K562 (cell line): ENCODE measurements at regions not wholly inside any gene's neighbourhood (a gene's known extent, or its start where the extent isn't known, plus 50 kb on each side); places are given as distances from the start of the nearest gene placed in this dataset.

Experiments
- CTCF ChIP-seq, 3 experiments: IDR thresholded peaks in 2 of 3; conservative IDR thresholded peaks in 1 of 3; 2 replicates each; pipeline ENCODE4 v1.5.1; 2011 to 2012; ENCODE audit warnings: low read length in 3 of 3, mild to moderate bottlenecking in 3 of 3, control low read depth in 2 of 3, improper control_type of control experiment in 1 of 3, inconsistent platforms in 1 of 3, low read depth in 1 of 3, mixed read lengths in 1 of 3, moderate library complexity in 1 of 3; ENCODE audit not compliant: insufficient read depth in 2 of 3
- DIDO1 ChIP-seq: fragments of 450-650 bp; IDR thresholded peaks from 2 replicates; pipeline ENCODE4 v1.6.1; 2016; ENCODE audit warnings: low read depth, missing biosample characterization, missing genetic modification characterization
- ID3 ChIP-seq, 2 experiments: fragments of 250-450 bp in 1 of 2; fragments of 450-650 bp in 1 of 2; sonication (Bioruptor Pico) in 1 of 2; IDR thresholded peaks; 2 replicates each; pipeline versions ENCODE4 v1.6.1 to v1.8.0; 2016 to 2021; ENCODE audit warnings: mild to moderate bottlenecking in 2 of 2, moderate library complexity in 2 of 2, missing compliant biosample characterization in 1 of 2, missing genetic modification characterization in 1 of 2
- PRDM10 ChIP-seq: fragments of 450-650 bp; IDR thresholded peaks from 2 replicates; pipeline ENCODE4 v1.6.1; 2018; ENCODE audit not compliant: partially characterized antibody

DNA sequence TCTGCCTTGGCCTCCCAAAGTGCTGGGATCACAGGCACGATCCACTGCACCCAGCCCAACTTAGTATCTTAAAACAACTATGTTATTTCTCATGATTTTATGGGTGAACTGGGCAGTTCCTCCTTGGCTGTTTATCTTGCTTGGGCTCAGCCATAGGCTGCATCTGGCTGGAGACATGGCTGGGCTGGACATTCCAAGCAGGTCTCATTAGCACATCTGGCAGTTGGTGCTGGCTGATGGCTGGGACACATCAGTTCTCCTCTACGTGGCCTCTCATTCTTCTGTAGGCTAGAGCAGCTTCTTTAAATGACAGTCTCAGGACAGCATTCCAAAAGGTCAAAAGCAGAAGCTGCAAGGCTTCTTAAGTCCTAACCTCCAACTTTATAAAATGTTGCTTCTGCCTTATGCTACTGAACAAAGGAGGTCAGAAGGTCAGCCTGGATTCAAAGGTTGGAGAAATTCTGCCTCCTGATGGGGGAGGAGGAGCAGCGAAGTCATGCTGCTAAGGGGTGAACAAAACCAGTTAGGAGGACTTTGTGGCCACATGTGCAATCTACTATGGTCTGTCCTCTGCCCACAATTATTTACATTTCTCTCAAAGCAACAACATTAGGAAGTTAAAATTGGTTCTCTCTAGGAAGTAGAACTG lies 144.0 kb downstream of the AQP9 start (continued):
- TF ChIP-seq PRDM10 (peak; percentile 38), ID3 (CRISPR knock-in tag; IDR thresholded peaks at IDR 0.05) (no peak), ID3 (tag; IDR thresholded peaks at IDR 0.05) (0 out of 2 replicates have a peak, but pooled peaks have one; percentile 60), DIDO1 (tag) (no peak), CTCF (IDR thresholded peaks at IDR 0.05 in 2 of 3, conservative IDR thresholded peaks at IDR 0.05 in 1 of 3; ENCODE audit: insufficient read depth in 2 of 3, low read depth in 1 of 3, low read length in 3 of 3) (0 out of 6 replicates have a peak, but pooled peaks of 1 of the 3 experiments have one; percentile 8)
